Erythroblast (primary cell): ENCODE measurements at regions not wholly inside any gene's neighbourhood (a gene's known extent, or its start where the extent isn't known, plus 50 kb on each side); places are given as distances from the start of the nearest gene placed in this dataset.

Experiments used
- GATA1 ChIP-seq: IDR thresholded peaks from 2 replicates; pipeline ENCODE4 v1.6.1; 2011; ENCODE audit warnings: low read depth, mild to moderate bottlenecking, control low read depth, low read length, moderate library complexity
- POLR2A ChIP-seq: IDR thresholded peaks from 2 replicates; pipeline ENCODE4 v1.6.1; 2011; ENCODE audit warnings: mild to moderate bottlenecking, low read length

GRCh38 chr17:73890831-73891405, 246.7 kb upstream of the SDK2 start:
- TF ChIP-seq POLR2A (no peak), GATA1 (no peak)
